SU-DHL-6 (cell line): ENCODE measurements at regions not wholly inside any gene's neighbourhood (a gene's known extent, or its start where the extent isn't known, plus 50 kb on each side); places are given as distances from the start of the nearest gene placed in this dataset.

Source experiments
- H2AFZ ChIP-seq: fragments of 200-600 bp; sonication (generic); 2 replicates; pipeline ENCODE4 v1.6.1; 2014; ENCODE audit warnings: low read depth, mild to moderate bottlenecking, moderate library complexity, mixed read lengths, antibody characterized with exemption, low read length; ENCODE audit not compliant: severe bottlenecking
- H3F3A ChIP-seq: fragments of 200-600 bp; shearing (Covaris generic); 2 replicates; pipeline ENCODE4 v1.6.0; 2016; ENCODE audit warnings: antibody characterized with exemption, mild to moderate bottlenecking; ENCODE audit not compliant: insufficient read depth
- H3K27ac ChIP-seq: fragments of 200-600 bp; sonication (generic); 2 replicates; pipeline ENCODE4 v1.5.1; 2016; ENCODE audit warnings: low read depth, mild to moderate bottlenecking, low read length, moderate library complexity, mixed read lengths
- H3K27me3 ChIP-seq: fragments of 200-600 bp; sonication (generic), shearing (Covaris generic); 2 replicates; pipeline ENCODE4 v1.6.0; 2014; ENCODE audit warnings: mild to moderate bottlenecking, low read length
- H3K36me3 ChIP-seq: fragments of 200-600 bp; sonication (generic); 2 replicates; pipeline ENCODE4 v1.6.1; 2014; ENCODE audit warnings: mild to moderate bottlenecking, low read length, mixed read lengths
- H3K4me2 ChIP-seq: fragments of 300-600, 200-600 bp; shearing (Covaris generic), sonication (generic); 2 replicates; pipeline ENCODE4 v1.6.0; 2014; ENCODE audit warnings: low read length, low read depth, mild to moderate bottlenecking; ENCODE audit not compliant: poor library complexity, severe bottlenecking
- H3K4me3 ChIP-seq: fragments of 200-600 bp; sonication (generic); 2 replicates; pipeline ENCODE4 v1.5.1; 2014; ENCODE audit warnings: antibody characterized with exemption, low read length, mild to moderate bottlenecking, mixed read lengths; ENCODE audit not compliant: insufficient read depth, poor library complexity, severe bottlenecking
- H3K79me2 ChIP-seq: fragments of 200-600 bp; sonication (generic); 2 replicates; pipeline ENCODE4 v1.6.1; 2014; ENCODE audit warnings: mild to moderate bottlenecking, low read length, moderate library complexity; ENCODE audit not compliant: insufficient read depth
- H3K9ac ChIP-seq: fragments of 200-600 bp; sonication (generic); 2 replicates; pipeline ENCODE4 v1.7.0; 2014; ENCODE audit warnings: mild to moderate bottlenecking, low read length
- H3K9me2 ChIP-seq: fragments of 200-600 bp; sonication (generic); replicated peaks from 2 replicates; pipeline ENCODE4 v1.6.1; 2014; ENCODE audit warnings: low read length; ENCODE audit not compliant: insufficient read depth
- H3K9me3 ChIP-seq: fragments of 200-600 bp; sonication (generic); 2 replicates; pipeline ENCODE4 v1.6.1; 2014; ENCODE audit warnings: low read length, mixed read lengths; ENCODE audit not compliant: insufficient read depth
- H4K20me1 ChIP-seq: fragments of 200-600 bp; sonication (generic); 2 replicates; pipeline ENCODE4 v1.6.1; 2014; ENCODE audit warnings: low read depth, mild to moderate bottlenecking, antibody characterized with exemption, low read length, moderate library complexity, mixed read lengths
- CTCF ChIP-seq: fragments of 200-600 bp; sonication (generic); IDR thresholded peaks from one replicate; pipeline ENCODE4 v1.5.1; 2017; ENCODE audit warnings: antibody characterized with exemption, mild to moderate bottlenecking, low read length, moderate library complexity; ENCODE audit not compliant: insufficient read depth, poor library complexity, severe bottlenecking
- EZH2phosphoT487 ChIP-seq: fragments of 200-600 bp; sonication (generic), shearing (Covaris generic); conservative IDR thresholded peaks from 2 replicates; pipeline ENCODE4 v1.6.1; 2018; ENCODE audit warnings: mild to moderate bottlenecking, antibody characterized with exemption, low read length, moderate library complexity, mixed read lengths

- Histone ChIP-seq H3K27ac (no peak overlapping the region), H3K36me3 (no peaks in the 10 kb centered on the region), H3K9me3 (no peaks in the 10 kb centered on the region), H2AFZ (no peak overlapping the region), H3K4me2 (no peak overlapping the region), H3K4me3 (no peak overlapping the region), H3F3A (no peaks in the 10 kb centered on the region), H4K20me1 (no peaks in the 10 kb centered on the region), H3K9ac (no peak overlapping the region), H3K9me2 (no peaks in the 10 kb centered on the region), H3K79me2 (no peaks in the 10 kb centered on the region), H3K27me3 (no peaks in the 10 kb centered on the region)
- no peak for TF ChIP-seq CTCF
- no peak for TF ChIP-seq EZH2phosphoT487
Measured at GRCh38 chr3:118707991-118708390, 326.7 kb downstream of the IGSF11 start.

DNA sequence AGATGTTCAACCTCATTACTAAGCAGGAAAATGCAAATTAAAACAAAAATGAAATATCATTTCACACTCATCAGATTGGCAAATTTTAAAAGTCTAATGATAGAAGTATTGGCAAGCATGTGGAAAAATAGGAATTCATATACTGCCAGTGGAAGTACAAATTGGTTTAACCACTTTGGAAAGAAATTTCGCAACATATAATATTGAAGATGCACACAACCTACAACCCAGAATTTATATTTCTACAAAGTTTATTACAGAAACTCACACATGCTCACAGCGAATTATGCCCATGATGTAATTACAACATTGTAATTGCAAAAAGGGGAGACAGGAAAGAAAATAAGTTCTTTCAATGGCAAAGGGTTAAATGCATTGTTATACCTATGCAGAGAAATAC is 324.1 kb downstream of the IGSF11 start:
- Histone ChIP-seq H3K79me2 (no peaks in the 10 kb centered on the region), H3K4me2 (no peak overlapping the region), H3K27me3 (no peaks in the 10 kb centered on the region), H3K36me3 (no peaks in the 10 kb centered on the region), H2AFZ (no peak overlapping the region), H3K27ac (no peak overlapping the region), H3F3A (no peaks in the 10 kb centered on the region), H3K9ac (no peak overlapping the region), H3K9me3 (no peaks in the 10 kb centered on the region), H3K4me3 (no peak overlapping the region), H4K20me1 (no peaks in the 10 kb centered on the region), H3K9me2 (no peaks in the 10 kb centered on the region)
- TF ChIP-seq CTCF (no peak), EZH2phosphoT487 (no peak)

- TF ChIP-seq CTCF (no peak), EZH2phosphoT487 (no peak)
- Histone ChIP-seq H3F3A (no peaks in the 10 kb centered on the region), H3K4me3 (no peak overlapping the region)
Measured at GRCh38 chr3:118713502-118714207, 321.0 kb downstream of the IGSF11 start.

More at GRCh38 chr3:118713502-118714207, 321.0 kb downstream of the IGSF11 start:
- no peak overlapping the region for H3K4me2 ChIP-seq
- H2AFZ ChIP-seq: no peak overlapping the region
- H3K27ac ChIP-seq: no peak overlapping the region
- no peaks in the 10 kb centered on the region for H3K9me3 ChIP-seq
- H3K79me2 ChIP-seq: no peaks in the 10 kb centered on the region
- H3K9ac ChIP-seq: no peak overlapping the region
- H4K20me1 ChIP-seq: no peaks in the 10 kb centered on the region
- no peaks in the 10 kb centered on the region for H3K27me3 ChIP-seq
- no peaks in the 10 kb centered on the region for H3K9me2 ChIP-seq
- no peaks in the 10 kb centered on the region for H3K36me3 ChIP-seq
